ENCODE measurements at regions not wholly inside any gene's neighbourhood (a gene's known extent, or its start where the extent isn't known, plus 50 kb on each side); places are given as distances from the start of the nearest gene placed in this dataset.

DNA sequence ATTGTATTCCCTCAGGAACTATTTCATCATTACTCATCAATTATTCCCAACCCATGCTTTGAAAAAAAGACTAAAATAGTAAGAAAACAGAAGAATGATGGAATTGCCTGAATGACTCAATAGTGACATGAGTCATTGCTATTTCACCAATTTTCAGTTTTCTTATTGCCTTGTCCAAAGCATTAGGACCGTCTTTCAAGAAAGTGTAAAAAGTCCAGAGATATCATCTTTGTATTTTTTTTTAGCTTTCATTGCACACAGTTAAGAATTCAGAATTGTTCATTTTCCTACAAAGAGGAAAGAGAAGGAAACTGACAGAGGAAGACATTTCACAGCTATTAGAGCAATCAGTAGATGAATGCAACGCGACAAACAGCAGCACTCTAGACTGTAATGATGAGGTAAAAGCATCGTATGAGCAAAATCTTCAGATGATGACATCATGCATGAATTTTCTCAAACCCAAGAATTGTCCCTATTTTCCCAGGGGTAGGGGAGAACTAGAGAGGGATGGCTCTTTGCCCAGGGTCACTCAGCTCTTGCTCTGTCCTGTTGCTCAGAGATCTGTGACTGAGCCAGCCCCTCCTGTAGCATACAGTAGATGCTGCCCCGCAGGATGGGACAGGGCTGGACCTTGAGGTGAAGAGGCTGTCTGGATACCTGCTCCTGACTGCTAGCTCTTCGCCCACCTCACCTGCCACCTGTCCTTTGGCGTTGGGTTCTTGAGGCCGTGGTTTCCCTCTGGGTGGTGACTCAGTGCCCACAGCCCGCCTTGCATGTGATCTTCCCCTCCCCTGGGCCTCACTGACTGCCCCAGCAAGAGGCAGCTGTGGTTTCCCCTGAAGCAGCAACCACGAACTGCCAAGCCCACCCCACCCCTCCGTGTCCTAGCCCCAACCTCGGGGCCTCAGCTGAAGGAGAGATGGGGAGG is 84.8 kb downstream of the PPCDC start (continued):
- TF ChIP-seq, protein P1, sequence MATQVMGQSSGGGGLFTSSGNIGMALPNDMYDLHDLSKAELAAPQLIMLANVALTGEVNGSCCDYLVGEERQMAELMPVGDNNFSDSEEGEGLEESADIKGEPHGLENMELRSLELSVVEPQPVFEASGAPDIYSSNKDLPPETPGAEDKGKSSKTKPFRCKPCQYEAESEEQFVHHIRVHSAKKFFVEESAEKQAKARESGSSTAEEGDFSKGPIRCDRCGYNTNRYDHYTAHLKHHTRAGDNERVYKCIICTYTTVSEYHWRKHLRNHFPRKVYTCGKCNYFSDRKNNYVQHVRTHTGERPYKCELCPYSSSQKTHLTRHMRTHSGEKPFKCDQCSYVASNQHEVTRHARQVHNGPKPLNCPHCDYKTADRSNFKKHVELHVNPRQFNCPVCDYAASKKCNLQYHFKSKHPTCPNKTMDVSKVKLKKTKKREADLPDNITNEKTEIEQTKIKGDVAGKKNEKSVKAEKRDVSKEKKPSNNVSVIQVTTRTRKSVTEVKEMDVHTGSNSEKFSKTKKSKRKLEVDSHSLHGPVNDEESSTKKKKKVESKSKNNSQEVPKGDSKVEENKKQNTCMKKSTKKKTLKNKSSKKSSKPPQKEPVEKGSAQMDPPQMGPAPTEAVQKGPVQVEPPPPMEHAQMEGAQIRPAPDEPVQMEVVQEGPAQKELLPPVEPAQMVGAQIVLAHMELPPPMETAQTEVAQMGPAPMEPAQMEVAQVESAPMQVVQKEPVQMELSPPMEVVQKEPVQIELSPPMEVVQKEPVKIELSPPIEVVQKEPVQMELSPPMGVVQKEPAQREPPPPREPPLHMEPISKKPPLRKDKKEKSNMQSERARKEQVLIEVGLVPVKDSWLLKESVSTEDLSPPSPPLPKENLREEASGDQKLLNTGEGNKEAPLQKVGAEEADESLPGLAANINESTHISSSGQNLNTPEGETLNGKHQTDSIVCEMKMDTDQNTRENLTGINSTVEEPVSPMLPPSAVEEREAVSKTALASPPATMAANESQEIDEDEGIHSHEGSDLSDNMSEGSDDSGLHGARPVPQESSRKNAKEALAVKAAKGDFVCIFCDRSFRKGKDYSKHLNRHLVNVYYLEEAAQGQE (IDR thresholded peaks at IDR 0.05; ENCODE audit: unreplicated experiment): no peak
- TF ChIP-seq CREB1 (CRISPR knock-in tag; IDR thresholded peaks at IDR 0.05; ENCODE audit: low read depth): no peak
- no peak for TF ChIP-seq ZNF331 (CRISPR knock-in tag; IDR thresholded peaks at IDR 0.05; ENCODE audit: low read depth)
- TF ChIP-seq EZH2 (IDR thresholded peaks at IDR 0.05; ENCODE audit: low read depth, unreplicated experiment): no peak
- no peak for TF ChIP-seq STAT1 (IDR thresholded peaks at IDR 0.05; ENCODE audit: unreplicated experiment)

DNA sequence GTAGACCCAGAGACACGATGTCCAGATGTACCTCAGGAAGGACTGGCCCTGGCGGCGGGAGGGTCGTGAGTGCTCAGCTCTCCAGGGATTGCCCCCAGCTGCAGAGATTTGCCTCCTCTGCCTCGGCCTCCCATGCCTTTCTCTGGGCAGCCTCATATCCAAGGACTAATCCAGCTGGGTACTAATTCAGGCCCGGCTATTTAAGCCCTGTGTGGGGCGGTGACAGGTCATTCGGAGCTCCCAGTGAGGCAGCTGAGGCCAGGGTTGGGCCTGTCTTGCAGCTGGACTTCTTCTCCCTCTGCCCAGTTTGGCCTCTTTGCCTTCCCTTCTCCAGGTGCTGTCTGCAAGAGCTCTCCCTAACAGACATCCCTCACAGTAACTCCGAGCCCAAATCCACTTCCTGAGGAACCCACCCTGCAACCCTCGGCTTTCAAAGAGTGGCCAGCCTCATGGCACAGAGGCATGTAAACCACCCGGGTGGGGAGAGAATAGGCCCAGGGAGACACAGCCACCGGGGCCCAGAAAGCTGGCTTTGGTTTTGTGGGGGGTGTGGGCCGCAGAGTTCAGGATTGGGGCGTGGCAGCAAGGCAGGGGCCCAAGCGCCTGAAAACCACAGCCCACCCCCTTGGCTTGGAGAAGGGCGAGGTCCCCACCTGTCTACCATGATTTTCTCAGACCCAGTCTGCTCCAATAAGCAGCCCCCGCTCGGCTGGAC is 85.8 kb downstream of the PPCDC start:
- Histone ChIP-seq H3K79me2 (replicated peaks; ENCODE audit: insufficient read depth) (no peaks in the 10 kb centered on the region), H4K20me1 (replicated peaks; ENCODE audit: insufficient read depth) (no peaks in the 10 kb centered on the region), H3K9me2 (ENCODE audit: insufficient read depth) (no peaks in the 10 kb centered on the region), H3F3A (replicated peaks; ENCODE audit: low read depth) (no peaks in the 10 kb centered on the region), H3K4me1 (ENCODE audit: insufficient read depth) (no peaks in the 10 kb centered on the region), H2AFZ (no peak overlapping the region; the same call in 1 of the 2 replicates), H3K36me3 (ENCODE audit: insufficient read depth) (no peaks in the 10 kb centered on the region), H3K27me3 (ENCODE audit: insufficient read depth) (no peaks in the 10 kb centered on the region), H3K4me3 (no peak overlapping the region), H3K4me2 (no peak overlapping the region), H3K27ac (ENCODE audit: low read depth) (no peak overlapping the region)
- no peak overlapping the region for H3K4me3 Mint-ChIP-seq
- H3K4me1 Mint-ChIP-seq: no peaks in the 10 kb centered on the region
- DNase-seq (ENCODE audit: low spot score) (no peak), ATAC-seq (no peak)
- H3K9me3 Mint-ChIP-seq: peaks cover 4% of the 10 kb centered on the region; the same call in 2 of the 3 replicates
- H3K27ac Mint-ChIP-seq: no peak overlapping the region
- peaks cover 2% of the 10 kb centered on the region; the same call in 1 of the 3 replicates for H3K36me3 Mint-ChIP-seq (ENCODE audit: low read depth)
- peaks cover 11% of the 10 kb centered on the region for H3K27me3 Mint-ChIP-seq (ENCODE audit: insufficient read depth, low read depth, poor library complexity)
- TF ChIP-seq EZH2phosphoT487 (IDR thresholded peaks at IDR 0.05; ENCODE audit: unreplicated experiment) (no peak), JUNB (IDR thresholded peaks at IDR 0.05; ENCODE audit: unreplicated experiment) (no peak), POLR2AphosphoS5 (IDR thresholded peaks at IDR 0.05; ENCODE audit: low read depth) (no peak), NANOG (IDR thresholded peaks at IDR 0.05; ENCODE audit: borderline replicate concordance) (no peak), ZNF331 (CRISPR knock-in tag; IDR thresholded peaks at IDR 0.05; ENCODE audit: low read depth) (no peak), STAT1 (IDR thresholded peaks at IDR 0.05; ENCODE audit: unreplicated experiment) (no peak), ZNF114 (CRISPR knock-in tag; IDR thresholded peaks at IDR 0.05) (no peak), CREB1 (CRISPR knock-in tag; IDR thresholded peaks at IDR 0.05; ENCODE audit: low read depth) (no peak), EZH2 (IDR thresholded peaks at IDR 0.05; ENCODE audit: low read depth, unreplicated experiment) (no peak)
- TF ChIP-seq, protein P1 (IDR thresholded peaks at IDR 0.05; ENCODE audit: unreplicated experiment): no peak
- TF ChIP-seq, protein P2, sequence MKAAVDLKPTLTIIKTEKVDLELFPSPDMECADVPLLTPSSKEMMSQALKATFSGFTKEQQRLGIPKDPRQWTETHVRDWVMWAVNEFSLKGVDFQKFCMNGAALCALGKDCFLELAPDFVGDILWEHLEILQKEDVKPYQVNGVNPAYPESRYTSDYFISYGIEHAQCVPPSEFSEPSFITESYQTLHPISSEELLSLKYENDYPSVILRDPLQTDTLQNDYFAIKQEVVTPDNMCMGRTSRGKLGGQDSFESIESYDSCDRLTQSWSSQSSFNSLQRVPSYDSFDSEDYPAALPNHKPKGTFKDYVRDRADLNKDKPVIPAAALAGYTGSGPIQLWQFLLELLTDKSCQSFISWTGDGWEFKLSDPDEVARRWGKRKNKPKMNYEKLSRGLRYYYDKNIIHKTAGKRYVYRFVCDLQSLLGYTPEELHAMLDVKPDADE (IDR thresholded peaks at IDR 0.05): no peak
- TF ChIP-seq, protein P3, sequence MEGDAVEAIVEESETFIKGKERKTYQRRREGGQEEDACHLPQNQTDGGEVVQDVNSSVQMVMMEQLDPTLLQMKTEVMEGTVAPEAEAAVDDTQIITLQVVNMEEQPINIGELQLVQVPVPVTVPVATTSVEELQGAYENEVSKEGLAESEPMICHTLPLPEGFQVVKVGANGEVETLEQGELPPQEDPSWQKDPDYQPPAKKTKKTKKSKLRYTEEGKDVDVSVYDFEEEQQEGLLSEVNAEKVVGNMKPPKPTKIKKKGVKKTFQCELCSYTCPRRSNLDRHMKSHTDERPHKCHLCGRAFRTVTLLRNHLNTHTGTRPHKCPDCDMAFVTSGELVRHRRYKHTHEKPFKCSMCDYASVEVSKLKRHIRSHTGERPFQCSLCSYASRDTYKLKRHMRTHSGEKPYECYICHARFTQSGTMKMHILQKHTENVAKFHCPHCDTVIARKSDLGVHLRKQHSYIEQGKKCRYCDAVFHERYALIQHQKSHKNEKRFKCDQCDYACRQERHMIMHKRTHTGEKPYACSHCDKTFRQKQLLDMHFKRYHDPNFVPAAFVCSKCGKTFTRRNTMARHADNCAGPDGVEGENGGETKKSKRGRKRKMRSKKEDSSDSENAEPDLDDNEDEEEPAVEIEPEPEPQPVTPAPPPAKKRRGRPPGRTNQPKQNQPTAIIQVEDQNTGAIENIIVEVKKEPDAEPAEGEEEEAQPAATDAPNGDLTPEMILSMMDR (conservative IDR thresholded peaks at IDR 0.05; ENCODE audit: low read depth in 2 of 2): no peak
